ENCODE measurements at regions not wholly inside any gene's neighbourhood (a gene's known extent, or its start where the extent isn't known, plus 50 kb on each side); places are given as distances from the start of the nearest gene placed in this dataset.

Small RNA genes in the stretch of these regions (small RNA-seq; reads per million reads assigned to genes)
- 0 reads per million in 3 experiments for gene RNA5SP451 (ENCODE audit: insufficient read depth in 2 of 3, insufficient read length in 3 of 3, low read depth in 2 of 3, low replicate concordance in 1 of 3)
